HG02763 (cell line): ENCODE measurements at regions not wholly inside any gene's neighbourhood (a gene's known extent, or its start where the extent isn't known, plus 50 kb on each side); places are given as distances from the start of the nearest gene placed in this dataset.
A peak's percentile ranks its signal among the peaks of the same experiment; 100 is the strongest.

Source experiments
- ATAC-seq: cut with Tn5 transposase; IDR thresholded peaks from one replicate; pipeline ENCODE4 v1.9.1; 2021; ENCODE audit warnings: mild to moderate bottlenecking, moderate library complexity; ENCODE audit not compliant: unreplicated experiment

- no peak for ATAC-seq
These were observed 945.9 kb upstream of the CITED2 start for GRCh38 chr6:140320081-140321080.

- peak; percentile 90 for ATAC-seq
These were observed 944.8 kb upstream of the CITED2 start for GRCh38 chr6:140319209-140319608.

DNA sequence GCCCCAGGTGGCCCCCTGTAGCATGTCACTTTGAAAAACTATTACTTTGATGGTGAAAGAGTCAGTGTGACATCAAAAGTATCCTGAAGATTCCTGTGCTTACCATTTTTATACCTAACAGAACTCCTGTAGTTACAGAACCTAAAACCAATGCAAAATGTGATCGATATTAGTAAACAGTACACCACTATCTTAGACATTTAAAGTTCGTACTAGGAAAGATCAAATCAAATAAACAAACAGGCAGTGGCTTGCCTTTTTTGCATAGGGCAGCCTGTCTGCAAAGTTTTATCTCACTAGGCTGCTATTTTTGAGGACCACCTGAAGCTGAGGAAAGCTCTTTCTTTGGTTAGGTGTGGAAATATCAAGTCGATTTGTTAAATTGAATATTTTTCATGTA lies 944.0 kb upstream of the CITED2 start:
- ATAC-seq = no peak

DNA sequence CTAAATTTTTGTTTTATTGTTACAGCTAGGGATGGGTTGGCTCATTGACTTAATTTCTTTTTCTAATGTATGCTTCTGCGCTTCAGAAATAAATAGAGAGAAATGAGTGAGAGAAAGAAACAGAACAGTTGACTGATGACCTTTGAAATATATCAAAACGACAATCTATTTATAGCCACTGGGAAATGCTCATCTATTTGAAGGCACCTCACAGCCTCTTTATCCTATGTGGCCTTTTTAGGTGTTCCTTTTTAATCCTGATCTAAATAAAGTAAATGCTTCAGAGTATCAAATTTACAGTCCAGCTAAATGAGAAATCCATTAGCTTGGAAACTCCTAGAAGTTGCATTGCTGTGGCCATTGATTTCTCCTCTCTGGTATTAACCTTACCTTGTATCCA lies 943.5 kb upstream of the CITED2 start:
- ATAC-seq = no peak

GRCh38 chr6:140316966-140317365 lies 942.5 kb upstream of the CITED2 start:
- ATAC-seq = no peak

GRCh38 chr6:140314682-140315081 lies 940.2 kb upstream of the CITED2 start:
- ATAC-seq = no peak

DNA sequence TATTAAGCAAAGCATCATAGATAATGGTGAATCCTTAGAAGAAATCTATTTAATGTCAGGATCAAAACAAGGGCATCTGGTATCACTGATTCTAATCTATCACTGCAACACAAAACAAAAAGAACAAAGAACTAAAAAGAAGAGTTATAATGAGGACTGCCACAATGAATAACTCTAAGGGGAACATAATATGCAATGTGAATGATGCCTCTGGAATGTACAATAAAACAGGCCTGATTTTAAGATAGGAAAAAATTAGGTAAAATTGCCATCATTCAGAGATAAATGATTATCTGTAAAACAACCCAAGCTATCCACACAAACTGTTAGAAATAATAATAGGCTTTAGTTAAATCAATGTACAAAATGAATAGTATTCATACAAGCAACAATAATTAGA lies 936.7 kb upstream of the CITED2 start:
- ATAC-seq = no peak

DNA sequence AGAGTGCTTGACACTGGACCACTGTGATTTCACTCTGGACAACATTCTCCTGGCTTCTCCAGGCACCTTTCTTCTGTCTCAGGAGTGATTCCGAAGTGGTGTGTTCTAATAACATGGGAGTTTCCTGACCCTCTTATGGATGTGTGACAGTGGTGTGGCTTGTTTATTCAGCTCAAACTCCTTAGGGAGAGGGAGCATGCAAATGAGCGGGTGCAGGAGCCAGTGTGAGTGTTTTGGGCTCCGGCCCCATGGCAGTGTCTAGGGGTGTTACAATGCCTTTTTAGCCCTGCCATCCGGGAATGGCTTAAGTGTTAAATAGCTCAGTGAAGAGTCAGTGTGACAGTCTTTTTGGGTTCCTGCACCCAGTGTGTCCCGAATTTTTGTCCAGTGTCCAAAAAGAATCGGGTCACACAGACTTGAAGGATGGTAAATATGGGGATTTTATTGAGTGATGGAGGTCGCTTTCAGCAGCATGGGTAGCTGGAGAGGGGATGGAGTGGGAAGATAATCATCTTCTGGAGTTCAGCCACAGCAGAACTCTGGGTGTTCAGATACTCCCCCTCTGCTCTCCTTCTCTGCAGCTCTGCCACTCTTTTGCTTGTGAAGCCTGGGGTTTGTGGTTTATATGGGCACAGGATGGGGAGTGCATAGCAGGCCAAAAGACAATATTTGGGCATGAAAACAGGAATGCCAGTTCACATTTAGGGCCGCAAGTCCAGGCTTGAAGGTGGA lies 928.9 kb upstream of the CITED2 start:
- no peak for ATAC-seq

DNA sequence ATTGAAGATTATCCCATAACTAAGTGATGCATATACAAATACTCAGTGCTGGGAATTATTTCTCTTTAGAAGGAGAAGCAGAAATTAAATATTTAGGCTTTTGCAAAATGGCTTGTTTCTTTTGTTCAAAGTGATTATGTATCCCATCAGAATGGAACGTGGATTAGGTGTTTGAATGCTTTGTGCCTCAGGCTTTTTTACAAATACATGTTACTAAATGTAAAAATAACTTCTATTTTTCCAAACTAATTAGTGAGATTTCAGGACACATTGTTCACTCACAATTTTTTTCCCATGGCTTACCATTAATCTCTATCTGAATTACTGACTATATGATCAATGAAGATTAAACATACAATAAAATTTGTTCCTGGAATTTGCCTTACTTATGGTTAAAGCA lies 925.9 kb upstream of the CITED2 start:
- ATAC-seq = no peak

GRCh38 chr6:140289186-140289585 lies 914.7 kb upstream of the CITED2 start:
- ATAC-seq = no peak

DNA sequence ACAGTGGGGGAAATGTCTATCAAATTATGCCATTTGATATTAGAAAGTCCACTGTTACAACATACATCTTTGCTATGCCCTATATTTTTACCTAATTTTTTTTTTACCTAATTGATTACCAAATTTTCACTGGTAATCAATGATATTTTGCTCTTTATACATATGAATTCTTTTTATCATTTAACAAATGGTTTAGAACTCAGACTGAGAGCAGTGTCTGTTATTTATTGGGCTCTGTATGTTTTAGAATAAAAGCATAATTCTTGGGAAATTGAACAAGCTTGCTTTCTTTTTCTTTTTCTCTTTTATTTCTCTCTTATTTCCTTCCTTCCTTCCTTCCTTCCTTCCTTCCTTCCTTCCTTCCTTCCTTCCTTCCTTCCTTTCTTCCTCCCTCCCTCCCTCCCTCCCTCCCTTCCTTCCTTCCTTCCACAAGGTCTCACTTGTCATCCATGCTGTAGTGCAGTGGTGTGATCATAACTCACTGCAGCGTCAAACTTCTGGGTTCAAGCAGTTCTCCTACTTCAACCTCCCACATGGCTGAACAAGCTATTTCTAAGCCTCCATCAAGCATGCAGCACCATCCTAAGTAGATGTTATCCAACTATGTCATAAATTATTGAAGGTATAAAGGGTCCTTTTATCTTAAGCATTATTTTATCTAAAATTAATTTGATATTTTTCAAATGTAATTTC lies 911.7 kb upstream of the CITED2 start:
- no peak for ATAC-seq

- ATAC-seq = no peak
These were observed 911.0 kb upstream of the CITED2 start for GRCh38 chr6:140285471-140285870.

GRCh38 chr6:140284871-140285270 lies 910.4 kb upstream of the CITED2 start:
- ATAC-seq = no peak

GRCh38 chr6:140283197-140283596 lies 908.7 kb upstream of the CITED2 start:
- ATAC-seq = no peak

DNA sequence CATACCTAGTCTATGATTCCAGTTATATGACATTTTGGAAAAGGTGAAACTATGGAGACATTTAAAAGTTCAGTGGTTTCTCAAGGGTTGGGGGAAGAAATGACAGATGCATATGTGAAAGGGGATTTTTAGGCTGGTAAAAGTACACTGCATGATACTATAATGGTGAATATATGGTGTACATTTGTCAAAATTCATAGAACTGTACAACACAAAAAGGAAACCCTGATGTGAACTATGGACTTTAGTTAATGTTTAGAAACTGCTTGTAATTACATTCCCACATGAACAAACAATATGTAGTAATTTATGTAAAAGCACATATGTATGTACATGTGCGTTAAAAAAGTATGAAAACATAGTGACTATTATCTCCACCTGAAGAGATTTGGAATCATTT lies 907.3 kb upstream of the CITED2 start:
- no peak for ATAC-seq

DNA sequence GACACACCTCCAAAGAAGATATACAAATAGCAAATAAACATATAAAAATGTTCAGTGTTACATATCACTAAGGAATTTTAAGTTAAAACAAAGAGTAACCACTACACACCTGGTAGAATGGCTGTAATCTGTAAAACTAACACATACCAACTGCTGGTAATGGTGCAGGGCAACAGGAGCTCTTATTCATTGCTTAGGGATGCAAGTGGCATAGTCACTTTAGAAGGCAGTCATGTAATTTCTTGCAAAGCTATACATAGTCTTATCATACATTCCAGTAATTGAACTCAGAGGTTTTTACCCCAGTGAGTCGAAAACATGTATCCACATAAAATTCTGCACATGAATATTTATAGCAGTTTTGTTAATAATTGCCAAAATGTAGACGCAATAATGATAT lies 906.8 kb upstream of the CITED2 start:
- ATAC-seq = no peak

GRCh38 chr6:140276719-140277118 lies 902.3 kb upstream of the CITED2 start:
- ATAC-seq = no peak

- ATAC-seq = no peak
These were observed 901.7 kb upstream of the CITED2 start for GRCh38 chr6:140276133-140276532.

DNA sequence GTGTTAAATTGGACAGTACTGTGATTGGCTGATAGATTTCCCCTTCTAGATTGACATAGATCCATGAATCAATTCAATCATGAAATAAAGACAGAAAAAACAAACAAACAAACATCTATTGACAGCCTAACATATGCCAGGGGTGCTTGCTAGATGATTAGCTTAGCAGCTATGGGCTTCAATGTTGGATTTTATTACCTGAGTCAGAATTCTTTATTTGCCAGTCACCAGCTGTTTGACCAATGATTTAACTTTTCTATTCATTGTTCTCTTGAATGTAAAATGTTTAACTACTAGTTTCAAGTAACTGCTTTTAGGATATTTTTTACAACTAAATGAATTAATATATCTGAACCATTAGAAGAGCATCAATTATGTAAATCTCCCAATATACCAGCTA lies 901.3 kb upstream of the CITED2 start:
- no peak for ATAC-seq

DNA sequence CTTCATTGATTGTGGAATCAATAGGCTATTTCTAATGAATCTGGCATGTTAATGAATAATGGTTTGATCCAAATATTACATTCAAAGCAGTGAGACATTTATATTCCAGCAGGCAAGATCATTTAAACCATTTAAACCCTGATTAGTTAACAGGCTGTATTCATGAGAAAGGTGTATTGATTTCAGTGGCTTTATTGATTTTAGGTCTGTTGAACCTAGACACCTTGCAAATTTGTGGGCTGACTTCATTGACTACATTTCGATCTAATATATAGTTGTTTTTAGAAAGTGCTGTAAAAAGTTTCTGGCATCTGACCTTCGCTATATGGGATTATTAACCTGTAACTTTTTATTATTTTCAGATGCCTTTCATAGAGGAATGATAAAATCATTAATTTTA lies 900.1 kb upstream of the CITED2 start:
- no peak for ATAC-seq

GRCh38 chr6:140271759-140272377 lies 897.4 kb upstream of the CITED2 start:
- peak; percentile 99 for ATAC-seq
